K562 (cell line): ENCODE measurements at regions not wholly inside any gene's neighbourhood (a gene's known extent, or its start where the extent isn't known, plus 50 kb on each side); places are given as distances from the start of the nearest gene placed in this dataset.

Experiments used
- ATAC-seq: fragments of 200-7000 bp; cut with Tn5 transposase; 3 replicates; pipeline ENCODE4 v1.9.1; 2020; ENCODE audit warnings: moderate library complexity
- BruUV-seq: library from RNA; stranded (reverse); fragments of 400-500 nt; replicated peaks from 2 replicates; lab custom pipeline; 2021; lab: Mats Ljungman, UMichigan
- CTCF ChIA-PET: fragments of 300-600 bp; formaldehyde crosslinking; extraction: SDS; loops from one replicate; lab custom pipeline; 2021; ENCODE audit warnings: low intra/inter-chr PET ratio; lab: Yijun Ruan, JAX
- POLR2A ChIA-PET: fragments of 300-600, 350-650 bp; sonication (Branson Sonifier 250); formaldehyde crosslinking; extraction: SDS; loops from one replicate; lab custom pipeline; 2021; ENCODE audit warnings: antibody characterized with exemption, inconsistent platforms; lab: Yijun Ruan, JAX
- DNase-seq, 4 experiments: peaks; one replicate each; pipeline versions ENCODE4 v3.0.0 to v3.0.0-alpha.2; 2011 to 2018; ENCODE audit warnings: low spot score in 3 of 4, mixed read lengths in 3 of 4; ENCODE audit errors: extremely low read depth in 1 of 4
- FAIRE-seq: peaks from 2 replicates; lab custom pipeline; 2011; peaks lifted over from hg19 to GRCh38; lab: Jason Lieb, UNC
- H2AFZ ChIP-seq: 2 replicates; pipeline ENCODE4 v1.6.0; 2011; ENCODE audit warnings: low read depth, low read length, control low read depth, inconsistent platforms
- H3K27ac ChIP-seq: fragments of 200-600 bp; 3 replicates; pipeline ENCODE4 v1.8.0; 2011; ENCODE audit warnings: low read depth, mild to moderate bottlenecking, control low read depth, inconsistent platforms, low read length, moderate library complexity, mixed read lengths; ENCODE audit errors: extremely low read depth
- H3K27me3 ChIP-seq, 2 experiments: fragments of 300-600 bp in 1 of 2; 2 replicates in 1 of 2; 3 replicates in 1 of 2; pipeline versions ENCODE4 v1.6.0 to v1.8.0; 2011; ENCODE audit warnings: inconsistent platforms in 2 of 2, low read length in 2 of 2, mild to moderate bottlenecking in 1 of 2, mixed read lengths in 1 of 2, moderate library complexity in 1 of 2; ENCODE audit not compliant: control insufficient read depth in 2 of 2, insufficient read depth in 2 of 2
- H3K36me3 ChIP-seq: fragments of 300-600 bp; 3 replicates; pipeline ENCODE4 v1.8.0; 2011; ENCODE audit warnings: mild to moderate bottlenecking, low read length, inconsistent platforms; ENCODE audit not compliant: control insufficient read depth, insufficient read depth
- H3K4me1 ChIP-seq, 2 experiments: fragments of 200-600 bp in 1 of 2; replicated peaks in 1 of 2; 2 replicates in 1 of 2; 3 replicates in 1 of 2; pipeline versions ENCODE4 v1.5.1 to v1.8.0; 2011; ENCODE audit warnings: inconsistent platforms in 2 of 2, low read length in 2 of 2, mild to moderate bottlenecking in 1 of 2, mixed read lengths in 1 of 2, moderate library complexity in 1 of 2; ENCODE audit not compliant: control insufficient read depth in 2 of 2, insufficient read depth in 2 of 2
- H3K4me2 ChIP-seq: 2 replicates; pipeline ENCODE4 v1.6.1; 2011; ENCODE audit warnings: low read length, control low read depth, inconsistent platforms, mixed read lengths; ENCODE audit not compliant: insufficient read depth
- H3K4me3 ChIP-seq: fragments of 200-600 bp; sonication (generic), shearing (Covaris generic); 2 replicates; pipeline ENCODE4 v1.5.1; 2016; ENCODE audit warnings: control low read depth, inconsistent platforms
- H3K79me2 ChIP-seq: fragments of 200-600 bp; 3 replicates; pipeline ENCODE4 v1.8.0; 2011; ENCODE audit warnings: low read length, inconsistent platforms; ENCODE audit not compliant: control insufficient read depth, insufficient read depth
- H3K9ac ChIP-seq, 2 experiments: 2 replicates each; pipeline versions ENCODE4 v1.6.0 to v1.6.1; 2011; ENCODE audit warnings: low read depth in 2 of 2, low read length in 2 of 2, control low read depth in 1 of 2, inconsistent platforms in 1 of 2, mild to moderate bottlenecking in 1 of 2, mixed read lengths in 1 of 2; ENCODE audit not compliant: insufficient read depth in 1 of 2
- H3K9me1 ChIP-seq: one replicate; pipeline ENCODE4 v1.6.0; 2011; ENCODE audit warnings: inconsistent platforms, mild to moderate bottlenecking, low read length, moderate library complexity; ENCODE audit not compliant: control insufficient read depth, insufficient read depth
- H3K9me3 ChIP-seq: replicated peaks from 2 replicates; pipeline ENCODE4 v1.5.1; 2011; ENCODE audit warnings: low read depth, low read length, inconsistent platforms; ENCODE audit not compliant: control insufficient read depth, insufficient read depth
- H4K20me1 ChIP-seq: replicated peaks from 2 replicates; pipeline ENCODE4 v1.6.1; 2011; ENCODE audit warnings: low read length, inconsistent platforms, mixed read lengths; ENCODE audit not compliant: control insufficient read depth, insufficient read depth
- BHLHE40 ChIP-seq: IDR thresholded peaks from 2 replicates; pipeline ENCODE4 v1.6.1; 2011; ENCODE audit warnings: low read length, improper control_type of control experiment
- HINFP ChIP-seq: fragments of 450-650 bp; conservative IDR thresholded peaks from 2 replicates; pipeline ENCODE4 v1.6.1; 2016; ENCODE audit warnings: missing genetic modification characterization, low read depth, mild to moderate bottlenecking, control low read depth, missing compliant biosample characterization
- HOXB6 ChIP-seq: fragments of 250-450 bp; sonication (Bioruptor Pico); IDR thresholded peaks from 2 replicates; pipeline ENCODE4 v1.5.1; 2022; ENCODE audit warnings: mild to moderate bottlenecking, borderline replicate concordance
- MCM7 ChIP-seq, 2 experiments: fragments of 450-650 bp; IDR thresholded peaks; 2 replicates each; pipeline ENCODE4 v1.6.1; 2016 to 2018
- MTA3 ChIP-seq: fragments of 450-650 bp; formaldehyde crosslinking; IDR thresholded peaks from 2 replicates; pipeline ENCODE4 v1.6.1; 2017; ENCODE audit warnings: mild to moderate bottlenecking, borderline replicate concordance
- NBN ChIP-seq: fragments of 450-650 bp; IDR thresholded peaks from 2 replicates; pipeline ENCODE4 v1.6.1; 2016; ENCODE audit warnings: low read depth, mild to moderate bottlenecking
- POLR2A ChIP-seq: fragments of 450-650 bp; conservative IDR thresholded peaks from 2 replicates; pipeline ENCODE4 v1.6.1; 2016
- RUNX1 ChIP-seq: sonication (generic); IDR thresholded peaks from 2 replicates; pipeline ENCODE4 v1.6.1; 2016; ENCODE audit warnings: antibody characterized with exemption, low read depth
- TEAD2 ChIP-seq: fragments of 450-650 bp; IDR thresholded peaks from 2 replicates; pipeline ENCODE4 v1.6.1; 2016; ENCODE audit warnings: missing genetic modification characterization, control low read depth, missing compliant biosample characterization
- TSC22D4 ChIP-seq: fragments of 450-650 bp; IDR thresholded peaks from 2 replicates; pipeline ENCODE4 v1.6.1; 2016; ENCODE audit warnings: missing genetic modification characterization, missing biosample characterization, control low read depth
- ZNF23 ChIP-seq: fragments of 250-450 bp; sonication (Bioruptor Pico); IDR thresholded peaks from 2 replicates; pipeline ENCODE4 v1.4.0; 2020; ENCODE audit warnings: mild to moderate bottlenecking
- WGBS: fragments of 100-300 bp; shearing (Covaris generic); methylation state at CpG from one replicate; pipeline ENCODE4 v1.1.6; 2016; ENCODE audit warnings: low coverage, mixed read lengths; ENCODE audit not compliant: insufficient coverage; ENCODE audit errors: missing lambda C conversion rate; 5-methylcytosine and 5-hydroxymethylcytosine counted together
- in situ Hi-C: fragments of 300-500 bp; cut with MboI; formaldehyde crosslinking; loops from 4 replicates; pipeline ENCODE4 v1.15.0; 2018; ENCODE audit warnings: inconsistent platforms, mixed read lengths
- intact Hi-C: fragments of 100-400 bp; cut with micrococcal nuclease; formaldehyde crosslinking; loops from 2 replicates; pipeline ENCODE4 v1.14.2; 2022
- TF ChIP-seq, protein P1 (sequence below): fragments of 200-600 bp; sonication (generic); IDR thresholded peaks from one replicate; pipeline ENCODE4 v1.6.1; 2012; ENCODE audit warnings: mild to moderate bottlenecking, low read depth, low read length, inconsistent platforms

GRCh38 chr9:26667882-26668281, 224.7 kb downstream of the CAAP1 start:
- ATAC-seq, result no peak
- H3K9me3 ChIP-seq, result no peaks in the 10 kb centered on the region
- H3K4me1 ChIP-seq, result no peaks in the 10 kb centered on the region
- H3K27ac ChIP-seq, result no peak overlapping the region
- H3K36me3 ChIP-seq, result no peaks in the 10 kb centered on the region
- no peak for DNase-seq
- H3K4me2 ChIP-seq, result no peak overlapping the region
- ChIA-PET CTCF (no interaction called here), POLR2A (no interaction called here)
- WGBS, result 0% methylated on average over 1 of the region's 1 CpG
- no peak overlapping the region for H3K4me3 ChIP-seq
- H3K9ac ChIP-seq, result no peak overlapping the region
- FAIRE-seq, result no peak
- no peaks in the 10 kb centered on the region for H3K79me2 ChIP-seq
- in situ Hi-C loops (no loop called here), intact Hi-C loops (no loop called here)
- no peaks in the 10 kb centered on the region for H4K20me1 ChIP-seq
- H2AFZ ChIP-seq, result no peak overlapping the region
- no peaks in the 10 kb centered on the region for H3K9me1 ChIP-seq
- BruUV-seq, result no TSS peak
- H3K27me3 ChIP-seq, result no peaks in the 10 kb centered on the region
- TF ChIP-seq NBN (no peak), TSC22D4 (no peak), RUNX1 (no peak), HINFP (tag) (no peak), HOXB6 (CRISPR knock-in tag) (no peak), MTA3 (no peak), MCM7 (IDR thresholded peaks at IDR 0.05) (no peak), POLR2A (no peak), TEAD2 (tag) (no peak), BHLHE40 (no peak), ZNF23 (CRISPR knock-in tag) (no peak)
- TF ChIP-seq, protein P1, sequence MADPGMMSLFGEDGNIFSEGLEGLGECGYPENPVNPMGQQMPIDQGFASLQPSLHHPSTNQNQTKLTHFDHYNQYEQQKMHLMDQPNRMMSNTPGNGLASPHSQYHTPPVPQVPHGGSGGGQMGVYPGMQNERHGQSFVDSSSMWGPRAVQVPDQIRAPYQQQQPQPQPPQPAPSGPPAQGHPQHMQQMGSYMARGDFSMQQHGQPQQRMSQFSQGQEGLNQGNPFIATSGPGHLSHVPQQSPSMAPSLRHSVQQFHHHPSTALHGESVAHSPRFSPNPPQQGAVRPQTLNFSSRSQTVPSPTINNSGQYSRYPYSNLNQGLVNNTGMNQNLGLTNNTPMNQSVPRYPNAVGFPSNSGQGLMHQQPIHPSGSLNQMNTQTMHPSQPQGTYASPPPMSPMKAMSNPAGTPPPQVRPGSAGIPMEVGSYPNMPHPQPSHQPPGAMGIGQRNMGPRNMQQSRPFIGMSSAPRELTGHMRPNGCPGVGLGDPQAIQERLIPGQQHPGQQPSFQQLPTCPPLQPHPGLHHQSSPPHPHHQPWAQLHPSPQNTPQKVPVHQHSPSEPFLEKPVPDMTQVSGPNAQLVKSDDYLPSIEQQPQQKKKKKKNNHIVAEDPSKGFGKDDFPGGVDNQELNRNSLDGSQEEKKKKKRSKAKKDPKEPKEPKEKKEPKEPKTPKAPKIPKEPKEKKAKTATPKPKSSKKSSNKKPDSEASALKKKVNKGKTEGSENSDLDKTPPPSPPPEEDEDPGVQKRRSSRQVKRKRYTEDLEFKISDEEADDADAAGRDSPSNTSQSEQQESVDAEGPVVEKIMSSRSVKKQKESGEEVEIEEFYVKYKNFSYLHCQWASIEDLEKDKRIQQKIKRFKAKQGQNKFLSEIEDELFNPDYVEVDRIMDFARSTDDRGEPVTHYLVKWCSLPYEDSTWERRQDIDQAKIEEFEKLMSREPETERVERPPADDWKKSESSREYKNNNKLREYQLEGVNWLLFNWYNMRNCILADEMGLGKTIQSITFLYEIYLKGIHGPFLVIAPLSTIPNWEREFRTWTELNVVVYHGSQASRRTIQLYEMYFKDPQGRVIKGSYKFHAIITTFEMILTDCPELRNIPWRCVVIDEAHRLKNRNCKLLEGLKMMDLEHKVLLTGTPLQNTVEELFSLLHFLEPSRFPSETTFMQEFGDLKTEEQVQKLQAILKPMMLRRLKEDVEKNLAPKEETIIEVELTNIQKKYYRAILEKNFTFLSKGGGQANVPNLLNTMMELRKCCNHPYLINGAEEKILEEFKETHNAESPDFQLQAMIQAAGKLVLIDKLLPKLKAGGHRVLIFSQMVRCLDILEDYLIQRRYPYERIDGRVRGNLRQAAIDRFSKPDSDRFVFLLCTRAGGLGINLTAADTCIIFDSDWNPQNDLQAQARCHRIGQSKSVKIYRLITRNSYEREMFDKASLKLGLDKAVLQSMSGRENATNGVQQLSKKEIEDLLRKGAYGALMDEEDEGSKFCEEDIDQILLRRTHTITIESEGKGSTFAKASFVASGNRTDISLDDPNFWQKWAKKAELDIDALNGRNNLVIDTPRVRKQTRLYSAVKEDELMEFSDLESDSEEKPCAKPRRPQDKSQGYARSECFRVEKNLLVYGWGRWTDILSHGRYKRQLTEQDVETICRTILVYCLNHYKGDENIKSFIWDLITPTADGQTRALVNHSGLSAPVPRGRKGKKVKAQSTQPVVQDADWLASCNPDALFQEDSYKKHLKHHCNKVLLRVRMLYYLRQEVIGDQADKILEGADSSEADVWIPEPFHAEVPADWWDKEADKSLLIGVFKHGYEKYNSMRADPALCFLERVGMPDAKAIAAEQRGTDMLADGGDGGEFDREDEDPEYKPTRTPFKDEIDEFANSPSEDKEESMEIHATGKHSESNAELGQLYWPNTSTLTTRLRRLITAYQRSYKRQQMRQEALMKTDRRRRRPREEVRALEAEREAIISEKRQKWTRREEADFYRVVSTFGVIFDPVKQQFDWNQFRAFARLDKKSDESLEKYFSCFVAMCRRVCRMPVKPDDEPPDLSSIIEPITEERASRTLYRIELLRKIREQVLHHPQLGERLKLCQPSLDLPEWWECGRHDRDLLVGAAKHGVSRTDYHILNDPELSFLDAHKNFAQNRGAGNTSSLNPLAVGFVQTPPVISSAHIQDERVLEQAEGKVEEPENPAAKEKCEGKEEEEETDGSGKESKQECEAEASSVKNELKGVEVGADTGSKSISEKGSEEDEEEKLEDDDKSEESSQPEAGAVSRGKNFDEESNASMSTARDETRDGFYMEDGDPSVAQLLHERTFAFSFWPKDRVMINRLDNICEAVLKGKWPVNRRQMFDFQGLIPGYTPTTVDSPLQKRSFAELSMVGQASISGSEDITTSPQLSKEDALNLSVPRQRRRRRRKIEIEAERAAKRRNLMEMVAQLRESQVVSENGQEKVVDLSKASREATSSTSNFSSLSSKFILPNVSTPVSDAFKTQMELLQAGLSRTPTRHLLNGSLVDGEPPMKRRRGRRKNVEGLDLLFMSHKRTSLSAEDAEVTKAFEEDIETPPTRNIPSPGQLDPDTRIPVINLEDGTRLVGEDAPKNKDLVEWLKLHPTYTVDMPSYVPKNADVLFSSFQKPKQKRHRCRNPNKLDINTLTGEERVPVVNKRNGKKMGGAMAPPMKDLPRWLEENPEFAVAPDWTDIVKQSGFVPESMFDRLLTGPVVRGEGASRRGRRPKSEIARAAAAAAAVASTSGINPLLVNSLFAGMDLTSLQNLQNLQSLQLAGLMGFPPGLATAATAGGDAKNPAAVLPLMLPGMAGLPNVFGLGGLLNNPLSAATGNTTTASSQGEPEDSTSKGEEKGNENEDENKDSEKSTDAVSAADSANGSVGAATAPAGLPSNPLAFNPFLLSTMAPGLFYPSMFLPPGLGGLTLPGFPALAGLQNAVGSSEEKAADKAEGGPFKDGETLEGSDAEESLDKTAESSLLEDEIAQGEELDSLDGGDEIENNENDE, result no peak
